Ishikawa (cell line): ENCODE measurements at regions not wholly inside any gene's neighbourhood (a gene's known extent, or its start where the extent isn't known, plus 50 kb on each side); places are given as distances from the start of the nearest gene placed in this dataset.

Experiments
- CEBPB ChIP-seq: IDR thresholded peaks from 2 replicates; pipeline ENCODE4 v1.6.1; 2012
- CREB1 ChIP-seq: IDR thresholded peaks from 2 replicates; pipeline ENCODE4 v1.6.1; 2012; ENCODE audit warnings: low read depth
- EGR1 ChIP-seq: IDR thresholded peaks from 2 replicates; pipeline ENCODE4 v1.6.1; 2012
- EP300 ChIP-seq: IDR thresholded peaks from 2 replicates; pipeline ENCODE4 v1.6.1; 2012; ENCODE audit warnings: borderline replicate concordance
- FOXM1 ChIP-seq: IDR thresholded peaks from 2 replicates; pipeline ENCODE4 v1.6.1; 2012; ENCODE audit warnings: low read depth, borderline replicate concordance
- MAX ChIP-seq: IDR thresholded peaks from 2 replicates; pipeline ENCODE4 v1.6.1; 2012
- NFIC ChIP-seq: IDR thresholded peaks from 2 replicates; pipeline ENCODE4 v1.6.1; 2012
- RAD21 ChIP-seq: IDR thresholded peaks from 2 replicates; pipeline ENCODE4 v1.6.1; 2012; ENCODE audit warnings: low read depth
- REST ChIP-seq: IDR thresholded peaks from 2 replicates; pipeline ENCODE4 v1.6.1; 2012; ENCODE audit warnings: low read depth, mild to moderate bottlenecking
- TAF1 ChIP-seq: IDR thresholded peaks from 2 replicates; pipeline ENCODE4 v1.6.1; 2012; ENCODE audit warnings: low read depth, mild to moderate bottlenecking
- TCF12 ChIP-seq: IDR thresholded peaks from 2 replicates; pipeline ENCODE4 v1.6.1; 2012; ENCODE audit warnings: low read depth
- TEAD4 ChIP-seq: IDR thresholded peaks from 2 replicates; pipeline ENCODE4 v1.6.1; 2012
- USF1 ChIP-seq: IDR thresholded peaks from 2 replicates; pipeline ENCODE4 v1.6.1; 2012
- YY1 ChIP-seq: IDR thresholded peaks from 2 replicates; pipeline ENCODE4 v1.6.1; 2012; ENCODE audit warnings: low read depth
- ZBTB7A ChIP-seq: IDR thresholded peaks from 2 replicates; pipeline ENCODE4 v1.6.1; 2012; ENCODE audit warnings: low read depth

DNA sequence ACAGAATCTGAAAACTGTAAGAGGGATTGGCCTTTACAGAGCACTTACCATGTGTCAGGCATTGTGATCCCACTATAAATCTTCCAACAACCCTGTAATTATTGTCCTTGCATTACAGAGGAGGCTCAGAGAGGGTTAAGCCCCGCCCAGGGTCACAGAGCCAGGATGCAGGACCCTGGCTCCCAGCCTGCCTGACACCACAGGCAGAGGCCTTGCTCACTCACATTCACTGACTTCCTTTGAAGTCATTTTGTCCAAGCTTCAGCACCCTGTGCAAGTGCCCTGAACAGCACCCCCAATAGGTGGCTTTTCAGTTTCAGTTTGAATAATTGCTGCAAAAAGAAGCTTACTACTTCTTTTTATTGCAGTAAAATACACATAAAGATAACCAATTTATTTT lies 256.8 kb upstream of the NFIA start:
- no peak for TF ChIP-seq ZBTB7A
- 0 out of 2 replicates have a peak, but pooled peaks have one; percentile 4 for TF ChIP-seq RAD21
- TF ChIP-seq TAF1, result no peak

GRCh38 chr1:60823151-60823550 lies 259.2 kb upstream of the NFIA start:
- TF ChIP-seq EGR1 (no peak), TAF1 (no peak), YY1 (no peak), EP300 (no peak), FOXM1 (no peak), TEAD4 (no peak), CREB1 (no peak), USF1 (no peak), CEBPB (no peak), ZBTB7A (no peak)

- TF ChIP-seq TAF1 (no peak), FOXM1 (no peak), ZBTB7A (no peak), CEBPB (no peak), YY1 (no peak), EGR1 (no peak), CREB1 (no peak), EP300 (no peak), USF1 (no peak), RAD21 (no peak), MAX (no peak), REST (no peak), TCF12 (no peak)
These were observed 260.1 kb upstream of the NFIA start for GRCh38 chr1:60822252-60822651.

- TF ChIP-seq CEBPB (no peak), FOXM1 (no peak), NFIC (no peak), ZBTB7A (no peak), CREB1 (no peak), EGR1 (no peak), YY1 (no peak)
These were observed 261.2 kb upstream of the NFIA start for GRCh38 chr1:60821156-60821555.

DNA sequence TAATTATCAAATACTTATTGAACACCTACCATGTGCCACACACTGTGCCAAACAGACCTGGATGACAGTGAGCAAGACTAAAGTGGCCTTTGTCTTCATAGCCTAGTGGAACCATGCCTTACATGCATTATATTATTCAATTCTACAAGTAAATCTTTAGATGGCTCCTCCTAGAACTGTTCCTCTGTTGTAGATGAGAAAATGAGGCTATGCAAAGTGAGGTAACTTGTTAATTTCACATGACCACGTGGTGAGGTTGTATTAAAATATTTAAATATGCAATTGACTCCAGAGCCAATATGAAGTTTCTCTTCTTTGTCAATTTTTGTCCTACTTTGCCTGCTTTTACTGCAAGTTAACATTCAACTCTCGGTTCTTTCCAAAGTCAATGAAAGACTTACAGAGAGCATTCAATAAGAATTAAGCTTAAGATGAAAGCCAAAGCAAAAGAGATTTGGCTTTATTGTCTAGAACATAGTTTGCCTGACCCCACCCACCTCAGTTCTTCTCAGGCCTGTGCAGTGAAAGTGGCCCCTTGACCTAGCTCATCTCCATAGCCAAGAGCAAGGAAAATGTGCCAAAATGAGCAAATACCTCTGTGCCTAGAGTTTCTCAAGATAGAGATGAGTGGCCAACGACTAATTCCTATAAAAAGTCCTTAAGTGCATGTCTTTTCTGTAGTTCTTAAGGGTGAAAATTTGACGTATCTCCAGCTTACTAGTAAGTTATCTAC lies 263.2 kb upstream of the NFIA start:
- TF ChIP-seq CEBPB (no peak), EGR1 (no peak), NFIC (no peak), CREB1 (no peak), EP300 (no peak), MAX (no peak), USF1 (no peak), RAD21 (no peak), TAF1 (no peak), REST (no peak), ZBTB7A (no peak), TCF12 (no peak), TEAD4 (no peak), YY1 (no peak)

DNA sequence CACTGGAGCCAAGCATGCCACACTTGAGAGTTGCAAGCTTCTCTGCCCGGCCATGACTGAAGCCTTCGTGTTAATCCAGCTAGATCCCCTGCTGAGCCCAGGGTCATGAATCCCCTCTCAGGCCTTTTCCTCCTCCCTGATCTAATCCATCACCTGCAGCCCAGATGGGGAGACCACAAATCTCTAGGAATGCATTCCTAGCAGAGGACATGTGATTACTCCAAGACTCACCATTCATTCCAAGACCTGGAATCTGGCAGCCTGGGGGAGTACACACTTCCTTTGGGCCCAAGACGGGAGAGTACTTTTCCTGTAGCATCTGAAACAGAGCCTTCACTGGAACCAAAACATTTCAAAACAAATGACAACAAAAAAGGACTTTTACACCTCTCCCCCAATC lies 269.3 kb upstream of the NFIA start:
- no peak for TF ChIP-seq NFIC
- TF ChIP-seq REST, result no peak
- TF ChIP-seq MAX, result no peak
- no peak for TF ChIP-seq CEBPB
- no peak for TF ChIP-seq EP300
- TF ChIP-seq TCF12, result no peak
- TF ChIP-seq USF1, result no peak
- no peak for TF ChIP-seq EGR1
